ENCODE measurements at regions not wholly inside any gene's neighbourhood (a gene's known extent, or its start where the extent isn't known, plus 50 kb on each side); places are given as distances from the start of the nearest gene placed in this dataset.
"Not testable (repeated sequence)": the region's sequence is repeated elsewhere in the genome, so short reads cannot be mapped to it uniquely, and the experiment has no call there.

DNA sequence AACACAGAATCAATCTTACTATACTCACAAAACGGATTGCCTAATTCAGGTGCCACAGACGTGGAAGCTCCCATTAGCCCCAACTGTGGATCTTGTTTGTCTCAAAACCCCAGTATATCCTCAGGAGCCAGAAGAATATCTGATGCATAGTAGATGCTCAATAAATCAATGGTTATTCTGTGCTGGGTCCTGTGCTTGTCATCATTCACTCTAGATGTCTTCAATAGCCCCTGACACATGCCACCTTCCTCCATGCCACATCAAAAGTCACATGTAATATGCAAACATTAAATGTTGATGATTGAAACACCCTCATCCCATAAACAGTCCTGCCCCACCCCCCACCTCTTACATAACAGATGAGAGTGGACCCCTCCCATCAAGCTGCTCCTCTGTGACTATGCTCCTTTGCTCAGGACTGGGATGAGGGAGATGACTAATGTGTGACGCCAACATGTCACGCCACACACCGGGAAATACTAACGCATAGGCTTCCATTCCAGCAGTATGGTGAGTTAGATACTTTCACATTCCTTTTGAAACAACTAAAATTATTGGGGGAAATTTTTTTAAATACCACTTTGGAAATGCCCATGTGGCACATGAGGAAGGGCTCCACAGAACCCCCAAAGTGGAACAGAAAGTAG is 267.6 kb upstream of the SDK2 start:
- H3K27ac ChIP-seq, result no peak overlapping the region
- H3K36me3 ChIP-seq, result no peaks in the 10 kb centered on the region
- no peaks in the 10 kb centered on the region for H3K9me3 ChIP-seq (replicated peaks)
- no peak for DNase-seq
- no peak overlapping the region for H3K4me3 ChIP-seq
- H3K4me1 ChIP-seq, result no peaks in the 10 kb centered on the region
- H3K27me3 ChIP-seq, result peaks cover 13% of the 10 kb centered on the region

DNA sequence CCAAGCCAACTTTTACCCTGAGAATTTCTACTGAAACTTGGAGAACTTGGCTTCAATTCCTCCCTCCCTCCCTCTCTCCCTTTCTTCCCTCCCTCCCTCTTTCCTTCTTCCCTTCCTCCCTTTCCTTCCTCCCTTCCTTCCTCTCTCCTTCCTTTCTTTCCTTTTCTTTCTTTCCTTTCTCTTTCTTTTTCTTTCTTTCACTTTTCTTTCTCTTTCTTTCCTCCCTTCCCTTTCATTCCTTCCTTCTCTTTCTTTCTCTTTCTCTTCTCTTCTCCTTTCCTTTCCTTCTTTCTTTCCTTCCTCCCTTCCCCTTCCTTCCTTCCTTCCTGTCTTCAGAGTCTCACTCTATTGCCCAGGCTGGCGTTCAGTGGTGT is 268.1 kb upstream of the SDK2 start:
- Histone ChIP-seq H3K9me3 (replicated peaks) (no peaks in the 10 kb centered on the region), H3K4me1 (no peaks in the 10 kb centered on the region), H3K36me3 (no peaks in the 10 kb centered on the region), H3K27ac (no peak overlapping the region), H3K27me3 (peaks cover 13% of the 10 kb centered on the region), H3K4me3 (no peak overlapping the region)
- no peak for DNase-seq

DNA sequence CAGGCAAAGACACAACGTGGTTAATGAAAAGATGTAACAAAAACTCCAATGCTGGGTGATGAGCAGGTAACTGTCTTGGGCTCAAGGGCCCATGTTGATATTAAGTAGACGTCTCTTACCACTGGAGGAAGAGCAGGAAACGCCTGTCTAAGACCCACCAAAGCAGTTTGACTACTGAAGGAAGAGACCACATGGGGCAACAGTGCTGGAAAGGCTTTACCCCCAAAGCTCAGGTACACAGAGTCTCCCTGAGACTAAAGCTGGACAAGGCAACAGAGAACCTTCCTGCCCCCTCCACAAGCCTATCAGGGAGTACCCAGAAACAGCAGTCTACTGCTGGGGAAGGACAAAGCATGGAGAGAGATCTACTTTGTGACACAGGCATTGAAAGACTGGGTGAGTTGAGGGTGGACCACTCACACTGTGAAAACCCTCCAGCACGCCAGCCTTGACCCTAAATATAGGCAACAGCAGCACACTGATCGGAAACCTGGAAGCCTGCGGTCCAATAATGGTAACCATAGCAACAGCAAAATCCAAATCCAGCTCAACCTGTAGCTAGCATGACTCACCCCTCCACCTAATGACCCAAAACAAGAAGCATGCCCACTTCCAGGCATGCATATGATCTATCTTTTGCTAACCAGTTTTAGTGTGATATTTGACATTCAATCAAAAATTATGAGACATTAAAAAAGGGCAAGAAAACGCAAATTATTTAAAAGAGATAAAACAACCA is 270.5 kb upstream of the SDK2 start:
- Histone ChIP-seq H3K27ac (no peak overlapping the region), H3K9me3 (replicated peaks) (peaks cover 8% of the 10 kb centered on the region), H3K4me1 (no peaks in the 10 kb centered on the region), H3K27me3 (no peaks in the 10 kb centered on the region; the same call in 1 of the 2 replicates), H3K4me3 (no peak overlapping the region), H3K36me3 (no peaks in the 10 kb centered on the region)
- no peak for DNase-seq

DNA sequence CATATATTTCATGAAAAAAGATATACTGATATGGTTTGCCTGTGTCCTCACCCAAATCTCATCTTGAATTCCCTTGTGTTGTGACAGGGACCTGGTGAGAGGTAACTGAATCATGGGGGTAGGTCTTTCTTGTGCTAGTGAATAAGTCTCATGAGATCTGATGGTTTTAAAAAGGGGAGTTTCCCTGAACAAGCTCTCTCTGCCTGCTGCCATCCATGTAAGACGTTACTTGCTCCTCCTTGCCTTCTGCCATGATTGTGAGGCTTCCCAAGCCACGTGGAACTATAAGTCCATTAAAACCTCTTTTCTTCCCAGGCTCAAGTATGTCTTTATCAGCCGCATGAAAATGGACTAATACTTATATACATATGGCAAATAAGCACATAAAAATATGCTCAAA is 274.8 kb upstream of the SDK2 start:
- not testable (repeated sequence) for H3K4me3 ChIP-seq; H3K27me3 ChIP-seq; H3K36me3 ChIP-seq; H3K4me1 ChIP-seq; H3K27ac ChIP-seq; DNase-seq; H3K9me3 ChIP-seq (replicated peaks)

DNA sequence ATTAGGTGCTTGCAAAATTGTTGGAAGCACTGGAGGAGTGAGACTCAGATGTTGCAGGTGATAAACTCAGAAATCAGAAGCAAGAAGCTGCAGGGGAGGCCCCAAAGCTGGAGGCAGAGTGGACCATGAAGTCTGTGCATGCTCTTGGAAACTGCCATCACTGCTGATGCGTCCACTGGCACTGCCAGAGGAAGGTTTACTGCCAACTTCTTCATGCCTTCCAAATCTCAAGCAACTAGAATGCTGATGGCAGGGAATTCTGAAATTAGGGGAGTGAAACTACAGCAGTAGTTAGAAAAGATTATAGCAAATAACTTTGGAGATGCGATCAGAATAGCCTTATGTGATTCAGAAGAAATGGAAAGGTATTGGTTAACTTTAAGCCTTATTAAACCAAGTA is 277.1 kb upstream of the SDK2 start:
- H3K4me1 ChIP-seq, result no peaks in the 10 kb centered on the region; the same call in 1 of the 2 replicates
- H3K36me3 ChIP-seq, result no peaks in the 10 kb centered on the region
- peaks cover 8% of the 10 kb centered on the region for H3K9me3 ChIP-seq (replicated peaks)
- H3K27ac ChIP-seq, result no peak overlapping the region
- no peak for DNase-seq
- no peak overlapping the region for H3K4me3 ChIP-seq
- H3K27me3 ChIP-seq, result peaks cover 3% of the 10 kb centered on the region; the same call in 1 of the 2 replicates

DNA sequence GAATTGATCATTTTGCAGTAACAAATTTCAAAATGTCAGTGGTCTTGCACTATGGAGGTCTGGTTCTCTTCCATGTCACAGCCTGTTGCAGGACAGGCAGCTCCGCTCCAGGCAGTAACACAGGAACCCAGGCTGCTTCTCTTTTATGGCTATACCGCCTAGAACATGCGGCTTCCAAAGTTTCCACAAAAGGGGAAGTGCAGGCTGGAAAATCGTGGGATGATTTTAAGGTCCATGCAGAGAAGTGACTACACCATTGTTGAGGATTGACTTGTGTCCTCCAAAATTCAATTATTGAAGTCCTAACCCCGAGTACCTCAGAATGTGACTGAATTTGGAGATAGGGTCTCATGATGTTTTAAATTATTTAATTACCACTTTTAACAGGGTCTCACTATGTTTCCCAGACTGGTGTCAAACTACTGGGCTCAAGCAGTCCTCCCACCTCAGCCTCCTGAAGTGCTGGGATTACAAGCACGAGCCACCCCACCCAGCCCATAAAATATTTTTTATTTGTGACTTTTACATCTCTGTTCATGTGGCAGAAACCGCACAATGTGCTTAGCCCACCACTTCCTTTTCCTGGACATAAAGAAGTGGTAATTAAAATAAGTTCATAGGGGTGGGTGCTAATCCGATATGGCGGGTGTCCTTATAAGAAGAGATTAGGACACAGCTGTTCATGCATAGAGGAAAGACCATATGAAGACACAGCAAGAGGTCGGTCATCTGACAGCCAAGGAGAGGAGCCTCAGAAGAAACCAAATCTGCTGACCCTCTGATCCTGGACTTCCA is 279.2 kb upstream of the RPL38 start:
- Histone ChIP-seq H3K27ac (no peak overlapping the region), H3K4me3 (no peak overlapping the region), H3K36me3 (no peaks in the 10 kb centered on the region), H3K9me3 (replicated peaks) (peaks cover 3% of the 10 kb centered on the region), H3K4me1 (no peaks in the 10 kb centered on the region; the same call in 1 of the 2 replicates), H3K27me3 (0 out of 2 replicates have a peak, but pooled peaks cover 3% of the 10 kb centered on the region)
- DNase-seq, result peak in 1 of 2 experiments; percentile 38

DNA sequence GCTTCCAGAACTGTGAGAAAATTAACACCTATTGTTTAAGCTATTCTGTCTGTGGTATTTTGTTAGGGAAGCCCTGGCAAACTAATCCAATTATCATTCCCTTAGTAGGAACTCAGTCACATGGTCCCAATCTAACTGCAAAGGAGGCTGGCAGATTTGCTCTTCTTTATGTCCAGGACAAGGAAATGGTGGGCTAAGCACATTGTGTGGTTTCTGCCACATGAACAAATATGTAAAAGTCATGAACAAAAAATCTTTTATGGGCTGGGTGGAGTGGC is 278.6 kb upstream of the RPL38 start:
- Histone ChIP-seq H3K27ac (no peak overlapping the region), H3K4me1 (no peaks in the 10 kb centered on the region; the same call in 1 of the 2 replicates), H3K9me3 (replicated peaks) (no peaks in the 10 kb centered on the region; the same call in 1 of the 2 replicates), H3K27me3 (0 out of 2 replicates have a peak, but pooled peaks cover 3% of the 10 kb centered on the region), H3K4me3 (no peak overlapping the region), H3K36me3 (no peaks in the 10 kb centered on the region)
- DNase-seq, result no peak

DNA sequence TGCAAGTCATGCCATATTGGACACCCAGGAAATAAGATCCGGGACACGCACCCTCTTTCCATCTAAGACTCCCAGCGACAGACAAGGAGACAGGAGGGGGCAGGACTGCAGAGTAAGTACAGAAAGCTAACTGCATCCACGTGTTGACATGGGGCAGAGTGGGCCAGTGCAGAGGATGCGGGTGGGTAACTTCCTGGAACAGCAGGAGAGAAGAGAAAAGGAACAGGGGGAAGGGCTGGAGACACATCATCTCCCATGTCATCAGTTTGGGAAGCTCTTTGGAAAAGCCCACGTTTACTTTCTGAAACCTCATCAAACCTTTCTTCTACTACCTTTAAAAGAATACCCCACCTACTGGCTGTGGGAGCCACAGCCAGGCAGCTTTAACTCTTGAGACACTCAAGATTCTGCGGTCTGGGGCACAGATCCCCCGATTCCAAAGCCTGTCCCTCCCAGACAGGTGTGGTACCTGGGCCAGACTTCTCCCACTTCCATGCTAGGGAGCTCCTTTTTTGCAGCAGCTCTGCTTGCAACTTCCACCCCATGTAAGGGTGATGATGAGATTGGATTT is 273.5 kb upstream of the RPL38 start:
- Histone ChIP-seq H3K9me3 (replicated peaks) (no peaks in the 10 kb centered on the region; the same call in 1 of the 2 replicates), H3K4me1 (peaks cover 7% of the 10 kb centered on the region), H3K27me3 (no peaks in the 10 kb centered on the region), H3K36me3 (no peaks in the 10 kb centered on the region), H3K27ac (no peak overlapping the region), H3K4me3 (no peak overlapping the region)
- DNase-seq, result no peak

DNA sequence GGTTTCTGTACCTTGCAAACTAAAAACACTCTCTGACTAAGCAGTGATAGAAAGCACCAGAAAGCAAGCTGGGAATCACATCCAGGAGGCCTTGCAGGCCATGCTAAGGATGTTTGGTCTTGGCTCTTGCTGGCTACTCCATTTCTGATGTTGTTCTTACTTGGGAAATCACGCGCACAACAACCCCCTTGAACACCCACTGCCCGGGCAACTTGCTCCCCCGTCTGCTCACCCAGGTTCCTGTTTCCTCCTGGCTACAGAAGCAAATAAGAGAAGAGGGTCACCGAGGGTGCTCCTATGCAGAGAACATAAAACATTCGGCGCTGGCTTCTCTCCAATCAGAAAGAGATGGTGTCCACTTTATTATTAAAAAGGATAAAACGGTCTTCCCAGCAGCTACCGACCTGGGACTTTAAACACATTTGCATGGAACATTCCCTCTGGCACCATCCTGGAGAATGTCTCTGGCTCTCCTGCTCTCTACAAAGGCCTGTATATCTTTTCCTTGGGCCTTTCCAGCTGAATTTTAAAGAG is 271.2 kb upstream of the RPL38 start:
- Histone ChIP-seq H3K27me3 (peaks cover 3% of the 10 kb centered on the region; the same call in 1 of the 2 replicates), H3K9me3 (replicated peaks) (no peaks in the 10 kb centered on the region; the same call in 1 of the 2 replicates), H3K36me3 (no peaks in the 10 kb centered on the region), H3K27ac (no peak overlapping the region), H3K4me1 (peaks cover 7% of the 10 kb centered on the region), H3K4me3 (no peak overlapping the region)
- no peak for DNase-seq

DNA sequence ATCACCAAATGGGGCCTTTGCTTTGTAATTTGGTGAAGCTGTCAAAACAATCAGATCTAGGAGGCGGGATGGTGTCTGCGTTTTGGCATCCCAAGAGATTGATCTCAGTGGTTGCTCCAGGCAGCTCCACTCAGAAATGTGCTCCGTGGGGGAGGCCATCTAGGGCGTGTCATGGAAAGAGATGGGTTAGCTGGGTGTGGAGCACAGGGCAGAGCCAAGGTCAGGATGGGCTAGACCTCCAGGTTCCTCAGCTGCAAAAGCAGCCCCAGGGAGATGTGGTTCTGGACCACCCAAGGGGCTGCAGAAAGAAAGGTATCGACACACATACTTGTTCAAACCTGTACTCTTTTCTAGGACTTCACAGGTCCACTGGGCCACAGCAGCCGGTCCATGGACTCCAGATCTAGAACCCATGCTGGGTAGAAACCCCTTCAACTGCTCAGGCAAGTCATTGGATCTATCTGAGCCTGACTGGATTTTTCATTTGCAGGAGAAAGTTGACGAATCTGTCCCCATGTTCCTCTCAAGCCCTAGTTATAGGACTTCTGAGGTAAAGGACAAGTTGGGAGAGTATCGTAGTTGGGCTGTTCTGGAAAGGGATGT is 270.2 kb upstream of the RPL38 start:
- peaks cover 7% of the 10 kb centered on the region for H3K4me1 ChIP-seq
- peaks cover 3% of the 10 kb centered on the region; the same call in 1 of the 2 replicates for H3K27me3 ChIP-seq
- H3K36me3 ChIP-seq, result no peaks in the 10 kb centered on the region
- H3K4me3 ChIP-seq, result no peak overlapping the region
- no peaks in the 10 kb centered on the region for H3K9me3 ChIP-seq (replicated peaks)
- H3K27ac ChIP-seq, result no peak overlapping the region
- no peak for DNase-seq

DNA sequence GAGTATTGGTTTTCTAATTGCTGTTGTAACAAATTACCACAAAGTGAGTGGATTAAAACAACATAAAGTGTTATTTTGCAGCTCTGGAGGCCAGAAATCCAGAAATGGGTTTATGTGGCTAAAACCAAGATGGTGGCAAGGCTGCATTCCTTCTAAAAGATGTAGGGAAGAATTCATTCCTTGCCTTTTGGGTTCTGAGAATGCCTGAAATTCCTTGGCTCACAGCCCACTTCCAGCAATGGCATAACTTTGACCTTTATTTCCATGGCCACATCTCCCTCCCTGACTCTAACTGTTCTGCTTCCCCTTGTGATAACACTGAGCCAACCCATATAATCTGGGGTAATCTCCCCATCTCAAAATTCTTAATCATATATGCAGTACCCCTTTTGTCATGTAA is 269.6 kb upstream of the RPL38 start:
- no peak overlapping the region for H3K27ac ChIP-seq
- peaks cover 7% of the 10 kb centered on the region for H3K4me1 ChIP-seq
- H3K4me3 ChIP-seq, result no peak overlapping the region
- no peaks in the 10 kb centered on the region for H3K36me3 ChIP-seq
- H3K27me3 ChIP-seq, result peaks cover 8% of the 10 kb centered on the region; the same call in 1 of the 2 replicates
- DNase-seq, result no peak
- H3K9me3 ChIP-seq (replicated peaks), result no peaks in the 10 kb centered on the region

DNA sequence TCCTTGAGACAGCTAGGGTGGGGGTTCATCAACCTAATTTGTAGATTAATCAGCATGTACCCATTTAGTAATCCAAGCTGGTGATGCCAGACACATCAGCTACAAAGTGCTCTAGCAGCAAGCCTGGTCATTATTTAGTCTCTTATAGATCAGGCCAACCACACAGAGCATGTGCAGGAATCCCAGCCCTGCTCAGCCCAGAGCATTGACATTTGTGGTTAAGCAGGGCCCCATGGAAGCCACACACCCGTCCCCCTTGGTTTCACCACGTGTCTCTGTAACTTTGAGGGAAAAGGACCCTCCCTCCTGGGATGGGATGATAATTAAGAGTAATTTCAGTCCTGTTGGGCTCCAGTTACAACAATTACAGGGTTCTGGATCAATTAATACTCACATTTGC is 268.8 kb upstream of the RPL38 start:
- no peak overlapping the region for H3K27ac ChIP-seq
- H3K27me3 ChIP-seq, result peaks cover 9% of the 10 kb centered on the region; the same call in 1 of the 2 replicates
- H3K4me3 ChIP-seq, result no peak overlapping the region
- DNase-seq, result no peak
- no peaks in the 10 kb centered on the region for H3K9me3 ChIP-seq (replicated peaks)
- peaks cover 7% of the 10 kb centered on the region for H3K4me1 ChIP-seq
- H3K36me3 ChIP-seq, result no peaks in the 10 kb centered on the region

DNA sequence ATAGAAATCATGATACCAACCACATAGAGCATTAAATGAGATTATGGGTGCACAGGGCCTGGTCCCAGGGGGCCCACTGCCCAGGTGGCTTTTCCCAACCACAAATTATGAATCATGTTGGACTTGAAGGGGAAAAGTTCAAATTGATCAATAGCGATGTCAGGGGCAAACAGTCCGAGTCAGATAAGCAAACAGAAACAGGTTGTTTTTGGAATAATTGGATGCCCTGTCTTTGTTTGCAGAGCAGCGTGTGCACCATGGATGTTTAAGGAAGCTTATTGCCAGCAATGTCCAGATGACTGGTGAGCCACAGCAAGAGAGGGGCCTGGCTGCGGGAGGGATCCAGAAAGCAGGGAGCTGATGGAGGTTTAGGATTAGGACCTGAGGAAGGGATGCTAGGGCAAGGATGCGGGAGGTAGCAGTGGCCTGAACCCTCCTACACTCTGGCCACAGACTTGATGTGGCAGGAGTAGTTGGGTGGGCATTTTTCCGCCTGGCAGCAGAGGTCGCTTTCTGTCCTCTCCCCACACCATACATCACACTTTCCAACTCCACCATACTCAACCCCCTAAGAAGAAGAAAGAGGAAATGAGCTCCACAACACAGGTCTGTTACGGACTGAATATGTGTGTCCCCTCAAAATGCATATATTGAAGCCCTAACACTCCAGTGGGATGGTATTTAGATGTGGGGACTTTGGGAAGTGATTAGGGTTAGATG is 266.4 kb upstream of the RPL38 start:
- Histone ChIP-seq H3K27me3 (peaks cover 15% of the 10 kb centered on the region; the same call in 1 of the 2 replicates), H3K36me3 (no peaks in the 10 kb centered on the region)
- DNase-seq, result no peak

DNA sequence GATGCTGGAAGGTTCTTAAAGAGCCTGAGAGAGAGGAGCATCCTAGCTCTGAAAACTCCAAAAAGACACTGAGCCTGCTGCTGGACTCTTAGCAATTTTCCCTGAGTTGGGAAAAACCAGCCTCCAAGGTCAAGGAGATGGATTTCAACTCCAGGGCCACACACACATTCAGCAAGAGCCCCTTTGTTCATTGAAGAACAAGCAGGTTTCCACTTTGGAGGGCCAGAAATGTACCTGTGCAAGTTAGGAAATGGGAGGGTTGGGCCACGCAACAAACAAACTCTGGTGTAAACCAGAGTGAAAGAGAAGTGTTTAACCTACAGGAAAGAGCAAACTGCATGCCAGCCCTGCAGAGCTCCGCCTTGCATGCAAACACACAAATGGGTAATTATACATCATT is 264.8 kb upstream of the RPL38 start:
- Histone ChIP-seq H3K27ac (no peak overlapping the region), H3K4me1 (peaks cover 4% of the 10 kb centered on the region), H3K4me3 (no peak overlapping the region), H3K9me3 (replicated peaks) (no peaks in the 10 kb centered on the region), H3K36me3 (no peaks in the 10 kb centered on the region), H3K27me3 (peaks cover 18% of the 10 kb centered on the region; the same call in 1 of the 2 replicates)
- DNase-seq, result no peak

More for the DNA sequence above, 266.4 kb upstream of the RPL38 start:
- no peak overlapping the region for H3K4me3 ChIP-seq
- no peaks in the 10 kb centered on the region for H3K9me3 ChIP-seq (replicated peaks)
- peaks cover 7% of the 10 kb centered on the region for H3K4me1 ChIP-seq
- H3K27ac ChIP-seq, result no peak overlapping the region

All from SJCRH30 (cell line).